DOHH2 (cell line): ENCODE measurements at regions not wholly inside any gene's neighbourhood (a gene's known extent, or its start where the extent isn't known, plus 50 kb on each side); places are given as distances from the start of the nearest gene placed in this dataset.

Experiments
- H3F3A ChIP-seq: fragments of 200-600 bp; sonication (generic), shearing (Covaris generic); 2 replicates; pipeline ENCODE4 v1.6.0; 2016; ENCODE audit warnings: antibody characterized with exemption, mild to moderate bottlenecking; ENCODE audit not compliant: control insufficient read depth, insufficient read depth
- H3K27ac ChIP-seq: fragments of 200-600 bp; sonication (generic); 2 replicates; pipeline ENCODE4 v1.5.1; 2014; ENCODE audit warnings: low read depth, mild to moderate bottlenecking, low read length, moderate library complexity
- H3K27me3 ChIP-seq: fragments of 200-600 bp; sonication (generic); 2 replicates; pipeline ENCODE4 v1.6.1; 2014; ENCODE audit warnings: mild to moderate bottlenecking, low read length, mixed read lengths; ENCODE audit not compliant: control insufficient read depth
- H3K36me3 ChIP-seq: fragments of 200-600 bp; sonication (generic); 2 replicates; pipeline ENCODE4 v1.6.1; 2014; ENCODE audit warnings: mild to moderate bottlenecking, low read length, moderate library complexity, mixed read lengths; ENCODE audit not compliant: control insufficient read depth
- H3K4me1 ChIP-seq: fragments of 200-600 bp; sonication (generic); 2 replicates; pipeline ENCODE4 v1.6.1; 2014; ENCODE audit warnings: mild to moderate bottlenecking, low read length, mixed read lengths; ENCODE audit not compliant: control insufficient read depth
- H3K4me2 ChIP-seq: fragments of 200-600 bp; sonication (generic); 2 replicates; pipeline ENCODE4 v1.6.0; 2014; ENCODE audit warnings: mild to moderate bottlenecking, low read length, moderate library complexity
- H3K4me3 ChIP-seq: fragments of 200-600 bp; sonication (generic); 2 replicates; pipeline ENCODE4 v1.5.1; 2014; ENCODE audit warnings: mild to moderate bottlenecking, low read length, mixed read lengths
- H3K79me2 ChIP-seq: fragments of 200-600 bp; sonication (generic); 2 replicates; pipeline ENCODE4 v1.6.1; 2014; ENCODE audit warnings: mild to moderate bottlenecking, low read length, mixed read lengths; ENCODE audit not compliant: control insufficient read depth
- H3K9me2 ChIP-seq: fragments of 200-600 bp; sonication (generic); replicated peaks from 2 replicates; pipeline ENCODE4 v1.6.1; 2014; ENCODE audit warnings: mild to moderate bottlenecking, low read length, mixed read lengths; ENCODE audit not compliant: control insufficient read depth
- H3K9me3 ChIP-seq: fragments of 200-600 bp; sonication (generic); 2 replicates; pipeline ENCODE4 v1.6.1; 2014; ENCODE audit warnings: antibody characterized with exemption, low read length, mixed read lengths; ENCODE audit not compliant: control insufficient read depth, insufficient read depth
- H4K20me1 ChIP-seq: fragments of 200-600 bp; sonication (generic); 2 replicates; pipeline ENCODE4 v1.6.0; 2014; ENCODE audit warnings: low read depth, mild to moderate bottlenecking, antibody characterized with exemption, low read length, moderate library complexity; ENCODE audit not compliant: control insufficient read depth, insufficient read depth
- EZH2phosphoT487 ChIP-seq: fragments of 200-600 bp; sonication (generic); IDR thresholded peaks from 2 replicates; pipeline ENCODE4 v1.6.1; 2017; ENCODE audit warnings: borderline replicate concordance, mild to moderate bottlenecking, antibody characterized with exemption, low read length, moderate library complexity, mixed read lengths
- TF ChIP-seq, protein P1 (sequence below): fragments of 200-600 bp; sonication (generic); IDR thresholded peaks from one replicate; pipeline ENCODE4 v1.5.1; 2014; ENCODE audit warnings: antibody characterized with exemption, mild to moderate bottlenecking, low read depth, low read length; ENCODE audit not compliant: poor library complexity, severe bottlenecking

GRCh38 chr15:66951531-66952320 lies 113.7 kb upstream of the SMAD3 start:
- Histone ChIP-seq H3K4me2 (peak overlapping the region; percentile 52), H3K4me3 (peak overlapping the region; percentile 28), H3K4me1 (peaks cover 35% of the 10 kb centered on the region), H3K9me3 (no peaks in the 10 kb centered on the region), H3K79me2 (no peaks in the 10 kb centered on the region), H3K36me3 (no peaks in the 10 kb centered on the region), H4K20me1 (no peaks in the 10 kb centered on the region), H3K9me2 (no peaks in the 10 kb centered on the region), H3F3A (no peaks in the 10 kb centered on the region), H3K27me3 (no peaks in the 10 kb centered on the region), H3K27ac (no peak overlapping the region)
- TF ChIP-seq, protein P1, sequence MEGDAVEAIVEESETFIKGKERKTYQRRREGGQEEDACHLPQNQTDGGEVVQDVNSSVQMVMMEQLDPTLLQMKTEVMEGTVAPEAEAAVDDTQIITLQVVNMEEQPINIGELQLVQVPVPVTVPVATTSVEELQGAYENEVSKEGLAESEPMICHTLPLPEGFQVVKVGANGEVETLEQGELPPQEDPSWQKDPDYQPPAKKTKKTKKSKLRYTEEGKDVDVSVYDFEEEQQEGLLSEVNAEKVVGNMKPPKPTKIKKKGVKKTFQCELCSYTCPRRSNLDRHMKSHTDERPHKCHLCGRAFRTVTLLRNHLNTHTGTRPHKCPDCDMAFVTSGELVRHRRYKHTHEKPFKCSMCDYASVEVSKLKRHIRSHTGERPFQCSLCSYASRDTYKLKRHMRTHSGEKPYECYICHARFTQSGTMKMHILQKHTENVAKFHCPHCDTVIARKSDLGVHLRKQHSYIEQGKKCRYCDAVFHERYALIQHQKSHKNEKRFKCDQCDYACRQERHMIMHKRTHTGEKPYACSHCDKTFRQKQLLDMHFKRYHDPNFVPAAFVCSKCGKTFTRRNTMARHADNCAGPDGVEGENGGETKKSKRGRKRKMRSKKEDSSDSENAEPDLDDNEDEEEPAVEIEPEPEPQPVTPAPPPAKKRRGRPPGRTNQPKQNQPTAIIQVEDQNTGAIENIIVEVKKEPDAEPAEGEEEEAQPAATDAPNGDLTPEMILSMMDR: no peak
- TF ChIP-seq EZH2phosphoT487: no peak

DNA sequence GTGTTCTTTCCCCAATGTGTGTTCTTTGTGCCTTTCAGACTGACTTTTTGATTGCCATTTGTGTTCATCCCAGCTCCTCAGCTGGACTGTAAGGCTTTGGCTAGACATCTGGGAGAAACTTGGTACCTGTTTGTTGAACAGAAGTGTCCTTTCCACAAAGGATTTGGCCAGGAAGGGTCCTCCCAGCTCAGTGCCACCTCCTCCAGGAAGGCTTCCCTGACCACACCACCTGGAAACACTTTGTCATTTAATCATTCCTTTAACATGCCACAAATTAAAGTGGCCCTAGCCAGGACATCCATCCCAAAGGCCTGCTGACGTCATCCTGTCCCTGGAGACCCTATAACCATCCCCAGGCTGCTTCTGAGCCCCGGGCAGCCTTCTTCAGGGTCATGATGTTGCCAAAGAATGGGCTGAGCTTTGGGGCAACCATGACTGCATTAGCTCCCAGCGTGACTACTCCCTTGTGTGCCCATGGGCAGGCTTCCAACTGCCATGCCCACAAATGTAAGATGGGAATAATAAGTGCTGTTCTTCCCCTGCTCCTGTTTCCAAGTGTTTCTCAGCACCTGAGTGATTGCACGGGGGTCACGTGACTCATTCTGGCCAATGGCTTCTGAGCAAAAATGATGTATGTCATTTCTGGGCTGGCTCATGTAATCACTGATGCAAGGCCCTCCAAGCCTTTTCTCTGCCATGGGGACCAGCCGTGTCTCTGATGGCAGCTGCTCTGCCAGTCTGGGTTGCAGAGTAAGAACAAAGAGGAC lies 112.5 kb upstream of the SMAD3 start:
- Histone ChIP-seq H4K20me1 (no peaks in the 10 kb centered on the region), H3F3A (no peaks in the 10 kb centered on the region), H3K27ac (no peak overlapping the region), H3K79me2 (no peaks in the 10 kb centered on the region), H3K4me2 (peak overlapping the region; percentile 52; the same call in 1 of the 2 replicates), H3K4me3 (no peak overlapping the region), H3K9me2 (no peaks in the 10 kb centered on the region), H3K27me3 (no peaks in the 10 kb centered on the region), H3K9me3 (no peaks in the 10 kb centered on the region), H3K36me3 (no peaks in the 10 kb centered on the region), H3K4me1 (peaks cover 35% of the 10 kb centered on the region)
- TF ChIP-seq EZH2phosphoT487: no peak
- TF ChIP-seq, protein P1: no peak

- no peaks in the 10 kb centered on the region for H3K9me2 ChIP-seq
- no peaks in the 10 kb centered on the region for H3K27me3 ChIP-seq
- no peaks in the 10 kb centered on the region for H3K36me3 ChIP-seq
- TF ChIP-seq, protein P1: no peak
- no peak for TF ChIP-seq EZH2phosphoT487
- H3K27ac ChIP-seq: no peak overlapping the region
- no peaks in the 10 kb centered on the region for H3F3A ChIP-seq
- H3K9me3 ChIP-seq: no peaks in the 10 kb centered on the region
- no peak overlapping the region for H3K4me2 ChIP-seq
- H3K4me3 ChIP-seq: no peak overlapping the region
- H3K79me2 ChIP-seq: no peaks in the 10 kb centered on the region
- H4K20me1 ChIP-seq: no peaks in the 10 kb centered on the region
- H3K4me1 ChIP-seq: peaks cover 35% of the 10 kb centered on the region
Measured at GRCh38 chr15:66953523-66954229, 111.7 kb upstream of the SMAD3 start.
